ENCODE measurements at regions not wholly inside any gene's neighbourhood (a gene's known extent, or its start where the extent isn't known, plus 50 kb on each side); places are given as distances from the start of the nearest gene placed in this dataset.

- peak; percentile 90 for DNase-seq (ENCODE audit: low read depth)
- peak; percentile 4 for TF ChIP-seq CTCF (conservative IDR thresholded peaks at IDR 0.05; ENCODE audit: low read depth, low read length)
- no peak overlapping the region for H3K4me3 ChIP-seq (ENCODE audit: low read depth, low read length)
Observed at GRCh38 chr4:86441175-86441936, 81.5 kb upstream of the MAPK10 start.

DNA sequence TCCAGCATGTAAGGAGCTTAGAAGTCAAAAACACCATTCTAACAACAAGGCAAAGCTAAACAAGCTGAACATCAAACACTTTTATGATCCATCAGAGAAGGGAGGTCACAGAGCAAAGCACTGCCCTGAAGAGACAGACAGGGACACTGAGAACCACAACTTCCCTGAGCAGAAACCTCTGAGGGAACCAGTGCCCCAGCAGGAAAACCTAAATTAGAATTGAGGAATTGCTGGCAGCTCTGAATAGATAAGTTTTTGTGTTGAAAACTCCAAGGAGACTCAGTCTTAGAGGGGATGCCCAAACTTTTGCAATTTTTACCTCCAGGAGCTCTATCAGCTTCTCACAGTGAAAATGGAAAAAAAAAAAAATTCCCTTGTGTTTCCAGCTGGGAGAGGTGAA is 83.0 kb upstream of the MAPK10 start:
- H3K4me3 ChIP-seq (ENCODE audit: low read depth, low read length) = no peak overlapping the region
- DNase-seq (ENCODE audit: low read depth) = no peak
- TF ChIP-seq CTCF (conservative IDR thresholded peaks at IDR 0.05; ENCODE audit: low read depth, low read length) = no peak

DNA sequence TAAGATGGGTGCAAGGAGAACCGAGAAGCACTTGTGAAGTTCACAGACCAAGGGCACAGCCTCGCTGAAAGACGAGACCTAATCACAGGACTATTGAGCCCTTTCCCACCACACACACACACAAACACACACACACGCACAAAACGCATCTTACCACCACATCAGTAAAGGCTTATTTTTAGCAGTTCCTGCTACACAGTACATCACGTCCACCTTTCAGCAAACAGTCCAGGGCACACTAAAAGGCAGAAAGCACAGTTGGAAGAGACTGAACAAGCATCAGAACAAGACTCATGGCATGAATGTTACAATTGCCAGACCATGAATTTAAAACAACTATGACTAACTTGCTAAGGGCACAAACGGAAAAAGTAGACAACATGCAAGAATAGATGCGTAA is 83.6 kb upstream of the MAPK10 start:
- no peak for DNase-seq (ENCODE audit: low read depth)
- no peak for TF ChIP-seq CTCF (conservative IDR thresholded peaks at IDR 0.05; ENCODE audit: low read depth, low read length)
- H3K4me3 ChIP-seq (ENCODE audit: low read depth, low read length) = no peak overlapping the region

- TF ChIP-seq CTCF (conservative IDR thresholded peaks at IDR 0.05; ENCODE audit: low read depth, low read length) = no peak
- DNase-seq (ENCODE audit: low read depth) = no peak
- no peak overlapping the region for H3K4me3 ChIP-seq (ENCODE audit: low read depth, low read length)
Observed at GRCh38 chr4:86446996-86447395, 87.1 kb upstream of the MAPK10 start.

DNA sequence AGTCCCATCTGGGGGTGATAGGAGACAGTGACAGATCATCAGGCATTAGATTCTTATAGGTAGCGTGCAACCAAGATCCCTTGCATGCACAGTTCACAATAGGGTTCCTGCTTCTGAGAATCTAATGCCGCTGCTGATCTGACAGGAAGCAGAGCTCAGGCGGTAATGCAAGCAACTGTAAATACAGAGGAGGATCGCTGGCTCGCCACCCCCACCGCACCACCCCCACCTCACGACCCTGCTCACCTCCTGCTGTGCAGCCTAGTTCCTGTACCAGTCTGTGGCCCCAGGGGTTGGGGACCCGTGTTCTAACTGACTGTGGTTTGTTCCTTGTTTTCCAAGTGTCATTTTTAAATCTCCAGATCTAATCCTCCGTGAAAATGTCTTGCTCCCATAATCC is 89.0 kb upstream of the MAPK10 start:
- DNase-seq (ENCODE audit: low read depth) = no peak
- no peak for TF ChIP-seq CTCF (conservative IDR thresholded peaks at IDR 0.05; ENCODE audit: low read depth, low read length)
- H3K4me3 ChIP-seq (ENCODE audit: low read depth, low read length) = no peak overlapping the region

DNA sequence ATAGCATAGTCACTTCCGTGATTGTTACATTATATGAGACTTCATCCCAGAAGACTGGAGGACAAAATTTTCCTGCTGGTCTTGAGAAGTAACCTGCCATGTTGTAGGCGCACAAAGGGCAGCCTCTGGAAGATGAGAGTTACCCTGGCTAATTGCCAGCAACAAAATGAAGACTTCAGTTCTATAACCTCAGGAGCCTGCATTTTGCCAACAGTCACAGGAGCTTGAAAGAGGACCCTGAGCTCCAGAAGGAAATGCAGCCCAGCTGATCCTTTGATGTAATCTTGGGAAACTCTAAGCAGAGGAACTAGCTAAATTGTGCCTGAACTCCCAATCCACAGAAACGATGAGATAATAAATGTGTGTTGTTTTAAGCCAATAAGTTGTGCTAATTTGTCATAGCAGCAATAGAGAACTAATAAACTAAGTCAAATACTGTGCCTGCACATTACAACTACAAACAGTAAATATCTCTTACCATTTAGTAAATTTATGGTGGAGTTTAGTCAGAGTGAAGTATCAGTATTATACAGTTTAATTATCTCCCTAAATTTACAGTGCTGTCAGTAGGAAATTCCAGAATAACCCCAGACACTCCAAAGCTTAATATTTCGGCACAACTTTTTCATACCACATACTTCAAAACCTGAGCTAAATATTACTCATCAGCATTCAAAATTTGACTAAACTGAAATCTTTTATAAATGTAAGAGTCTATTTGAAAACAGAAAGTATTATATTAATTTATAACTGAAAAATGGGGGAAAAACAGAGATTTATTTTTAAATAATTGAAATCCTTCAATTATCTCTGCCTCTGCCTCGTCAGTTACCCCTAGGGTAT is 90.1 kb upstream of the MAPK10 start:
- no peak for TF ChIP-seq CTCF (conservative IDR thresholded peaks at IDR 0.05; ENCODE audit: low read depth, low read length)
- DNase-seq (ENCODE audit: low read depth) = no peak
- H3K4me3 ChIP-seq (ENCODE audit: low read depth, low read length) = no peak overlapping the region
